GM19351 (cell line): ENCODE measurements at regions not wholly inside any gene's neighbourhood (a gene's known extent, or its start where the extent isn't known, plus 50 kb on each side); places are given as distances from the start of the nearest gene placed in this dataset.

Experiments used
- ATAC-seq: cut with Tn5 transposase; IDR thresholded peaks from one replicate; pipeline ENCODE4 v1.9.1; 2021; ENCODE audit warnings: mild to moderate bottlenecking, moderate library complexity; ENCODE audit not compliant: unreplicated experiment

DNA sequence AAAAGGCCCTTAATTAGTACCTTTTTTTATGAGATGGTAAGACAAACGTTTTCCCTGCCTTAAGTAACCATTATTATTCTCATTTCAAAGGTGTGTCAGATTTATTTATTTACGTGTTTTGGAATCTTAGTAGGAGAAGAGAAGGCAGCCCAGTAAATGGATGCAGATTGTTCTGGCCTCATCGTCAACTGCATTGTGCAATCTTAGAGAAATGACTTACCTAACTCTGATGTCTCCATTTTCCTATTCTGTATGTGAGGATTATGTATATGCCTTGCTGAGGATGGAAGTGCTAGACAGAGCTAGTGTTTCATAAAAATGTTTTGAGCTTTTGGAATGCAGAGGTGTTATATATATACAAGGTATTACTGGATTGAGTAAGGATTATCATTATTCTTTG, 97.0 kb upstream of the JAG1 start:
- ATAC-seq = no peak

GRCh38 chr20:10771435-10772140, 97.8 kb upstream of the JAG1 start:
- ATAC-seq = no peak

- ATAC-seq = no peak
These were observed 100.7 kb upstream of the JAG1 start for GRCh38 chr20:10774357-10774943.

GRCh38 chr20:10777710-10778109, 103.9 kb upstream of the JAG1 start:
- no peak for ATAC-seq

- ATAC-seq = no peak
These were observed 106.1 kb upstream of the JAG1 start for GRCh38 chr20:10779911-10780310.

- no peak for ATAC-seq
These were observed 107.1 kb upstream of the JAG1 start for GRCh38 chr20:10780901-10781300.

DNA sequence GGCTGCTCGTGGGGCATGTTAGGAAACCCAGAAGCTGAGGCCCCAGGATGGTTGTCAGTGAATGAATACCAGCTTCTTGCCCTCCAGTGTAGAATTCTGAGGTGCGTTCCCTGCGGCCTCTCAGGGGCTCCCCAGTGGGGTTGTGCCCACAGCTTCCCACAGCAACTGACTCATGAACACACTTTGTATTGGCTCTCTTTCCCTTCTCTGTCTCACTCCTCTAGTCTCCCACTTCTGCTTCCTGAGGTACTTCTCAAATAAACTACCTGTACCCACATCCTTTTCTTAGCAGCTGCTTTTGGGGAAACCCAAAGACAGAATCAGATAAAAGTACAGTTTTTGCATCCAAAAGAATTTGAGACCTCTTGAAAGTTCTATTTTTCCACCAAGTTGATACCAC, 107.7 kb upstream of the JAG1 start:
- ATAC-seq = no peak

- no peak for ATAC-seq
These were observed 110.1 kb upstream of the JAG1 start for GRCh38 chr20:10783707-10784553.

- no peak for ATAC-seq
These were observed 110.9 kb upstream of the JAG1 start for GRCh38 chr20:10784554-10785183.

DNA sequence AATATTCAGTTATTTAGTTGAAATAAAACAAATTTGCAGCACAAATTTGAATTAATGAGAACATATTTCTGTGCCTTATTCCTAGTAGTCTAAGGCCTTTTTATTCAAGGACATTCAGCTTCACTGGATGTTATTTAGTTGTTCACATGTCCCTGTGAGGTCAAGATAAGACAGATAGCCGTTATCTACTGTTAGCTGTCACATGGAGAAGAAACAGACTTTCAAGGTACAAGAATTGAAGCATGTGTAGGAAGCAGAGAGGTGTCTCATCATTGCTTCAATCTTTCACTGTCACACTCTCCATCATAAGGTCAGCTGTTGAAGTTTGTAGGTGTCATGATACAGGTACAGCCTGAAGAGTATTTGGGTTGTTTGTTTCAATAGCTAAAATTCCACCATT, 112.9 kb upstream of the JAG1 start:
- ATAC-seq = no peak

- ATAC-seq = no peak
These were observed 114.3 kb upstream of the JAG1 start for GRCh38 chr20:10788055-10788454.

- ATAC-seq = no peak
These were observed 115.1 kb upstream of the JAG1 start for GRCh38 chr20:10788877-10789276.

DNA sequence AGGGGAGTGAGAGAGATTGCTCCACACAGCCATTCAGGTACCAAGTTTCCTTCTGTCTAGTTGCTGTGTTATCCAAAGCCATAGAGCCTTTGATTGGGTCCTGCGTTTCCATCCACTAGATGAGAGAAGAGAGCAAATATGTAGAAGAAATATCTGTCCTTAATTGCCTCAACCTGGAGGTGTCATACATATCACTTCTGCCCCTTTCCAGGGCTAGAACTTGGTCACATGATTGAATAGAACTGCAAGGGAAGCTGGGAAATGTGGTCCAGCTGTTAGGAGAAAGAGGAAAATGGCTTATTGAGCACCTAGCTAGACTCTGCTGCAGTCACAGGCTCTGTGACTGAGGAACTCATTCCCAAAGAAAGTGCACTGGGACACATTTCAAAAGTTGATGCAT, 115.6 kb upstream of the JAG1 start:
- no peak for ATAC-seq

- no peak for ATAC-seq
These were observed 116.2 kb upstream of the JAG1 start for GRCh38 chr20:10790013-10790412.

- ATAC-seq = no peak
These were observed 118.5 kb upstream of the JAG1 start for GRCh38 chr20:10792291-10792690.

DNA sequence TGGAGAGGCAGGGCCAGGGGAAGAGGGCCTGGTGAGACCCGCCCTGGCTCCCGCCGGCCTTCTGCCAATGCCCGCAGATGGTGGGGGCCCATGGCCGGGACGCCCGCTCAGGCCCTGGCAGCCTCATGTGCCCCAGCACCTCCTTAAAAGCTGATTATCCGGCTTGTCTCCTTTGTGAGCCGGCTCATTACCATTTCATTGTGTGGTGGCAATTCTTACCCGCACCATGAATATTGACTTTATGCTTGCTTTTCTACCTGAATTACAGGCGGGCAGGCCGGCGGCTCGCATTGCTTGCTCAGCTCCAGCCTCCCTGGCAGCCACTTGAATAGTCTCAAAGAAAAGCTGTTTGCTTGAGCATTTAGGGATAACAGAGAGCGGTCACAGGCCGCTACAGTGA, 120.0 kb upstream of the JAG1 start:
- ATAC-seq = no peak

GRCh38 chr20:10794765-10795164, 121.0 kb upstream of the JAG1 start:
- ATAC-seq = no peak

- no peak for ATAC-seq
These were observed 121.7 kb upstream of the JAG1 start for GRCh38 chr20:10795286-10796026.

- no peak for ATAC-seq
These were observed 125.0 kb upstream of the JAG1 start for GRCh38 chr20:10798811-10799210.

- ATAC-seq = no peak
These were observed 125.9 kb upstream of the JAG1 start for GRCh38 chr20:10799735-10800134.

DNA sequence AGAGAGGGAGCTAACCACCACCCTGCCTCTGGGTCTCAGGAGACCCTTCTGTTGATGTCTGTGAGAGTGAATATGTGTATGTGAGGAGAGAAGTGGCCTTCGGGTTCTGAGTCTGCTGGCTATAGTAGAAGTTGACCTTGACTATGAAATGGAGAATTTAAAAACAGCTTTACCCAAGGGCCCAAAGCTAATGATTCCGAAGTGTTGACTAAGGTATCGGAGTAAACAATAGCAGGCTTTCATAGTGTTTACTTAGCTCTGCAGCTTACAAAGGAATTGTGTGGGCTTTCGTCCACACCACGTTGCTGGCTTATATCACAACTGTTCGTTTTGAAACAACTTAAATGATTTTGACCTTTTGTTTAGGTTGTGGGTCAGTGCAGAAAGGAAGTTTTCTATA, 126.5 kb upstream of the JAG1 start:
- ATAC-seq = no peak
